SU-DHL-6 (cell line): ENCODE measurements at regions not wholly inside any gene's neighbourhood (a gene's known extent, or its start where the extent isn't known, plus 50 kb on each side); places are given as distances from the start of the nearest gene placed in this dataset.

Experiments
- H2AFZ ChIP-seq: fragments of 200-600 bp; sonication (generic); 2 replicates; pipeline ENCODE4 v1.6.1; 2014; ENCODE audit warnings: low read depth, mild to moderate bottlenecking, moderate library complexity, mixed read lengths, antibody characterized with exemption, low read length; ENCODE audit not compliant: severe bottlenecking
- H3F3A ChIP-seq: fragments of 200-600 bp; shearing (Covaris generic); 2 replicates; pipeline ENCODE4 v1.6.0; 2016; ENCODE audit warnings: antibody characterized with exemption, mild to moderate bottlenecking; ENCODE audit not compliant: insufficient read depth
- H3K27ac ChIP-seq: fragments of 200-600 bp; sonication (generic); 2 replicates; pipeline ENCODE4 v1.5.1; 2016; ENCODE audit warnings: low read depth, mild to moderate bottlenecking, low read length, moderate library complexity, mixed read lengths
- H3K27me3 ChIP-seq: fragments of 200-600 bp; sonication (generic), shearing (Covaris generic); 2 replicates; pipeline ENCODE4 v1.6.0; 2014; ENCODE audit warnings: mild to moderate bottlenecking, low read length
- H3K36me3 ChIP-seq: fragments of 200-600 bp; sonication (generic); 2 replicates; pipeline ENCODE4 v1.6.1; 2014; ENCODE audit warnings: mild to moderate bottlenecking, low read length, mixed read lengths
- H3K4me2 ChIP-seq: fragments of 300-600, 200-600 bp; shearing (Covaris generic), sonication (generic); 2 replicates; pipeline ENCODE4 v1.6.0; 2014; ENCODE audit warnings: low read length, low read depth, mild to moderate bottlenecking; ENCODE audit not compliant: poor library complexity, severe bottlenecking
- H3K4me3 ChIP-seq: fragments of 200-600 bp; sonication (generic); 2 replicates; pipeline ENCODE4 v1.5.1; 2014; ENCODE audit warnings: antibody characterized with exemption, low read length, mild to moderate bottlenecking, mixed read lengths; ENCODE audit not compliant: insufficient read depth, poor library complexity, severe bottlenecking
- H3K79me2 ChIP-seq: fragments of 200-600 bp; sonication (generic); 2 replicates; pipeline ENCODE4 v1.6.1; 2014; ENCODE audit warnings: mild to moderate bottlenecking, low read length, moderate library complexity; ENCODE audit not compliant: insufficient read depth
- H3K9ac ChIP-seq: fragments of 200-600 bp; sonication (generic); 2 replicates; pipeline ENCODE4 v1.7.0; 2014; ENCODE audit warnings: mild to moderate bottlenecking, low read length
- H3K9me2 ChIP-seq: fragments of 200-600 bp; sonication (generic); replicated peaks from 2 replicates; pipeline ENCODE4 v1.6.1; 2014; ENCODE audit warnings: low read length; ENCODE audit not compliant: insufficient read depth
- H3K9me3 ChIP-seq: fragments of 200-600 bp; sonication (generic); 2 replicates; pipeline ENCODE4 v1.6.1; 2014; ENCODE audit warnings: low read length, mixed read lengths; ENCODE audit not compliant: insufficient read depth
- H4K20me1 ChIP-seq: fragments of 200-600 bp; sonication (generic); 2 replicates; pipeline ENCODE4 v1.6.1; 2014; ENCODE audit warnings: low read depth, mild to moderate bottlenecking, antibody characterized with exemption, low read length, moderate library complexity, mixed read lengths
- EZH2phosphoT487 ChIP-seq: fragments of 200-600 bp; sonication (generic), shearing (Covaris generic); conservative IDR thresholded peaks from 2 replicates; pipeline ENCODE4 v1.6.1; 2018; ENCODE audit warnings: mild to moderate bottlenecking, antibody characterized with exemption, low read length, moderate library complexity, mixed read lengths
- TF ChIP-seq, protein P1 (sequence below): fragments of 200-600 bp; sonication (generic); IDR thresholded peaks from one replicate; pipeline ENCODE4 v1.5.1; 2017; ENCODE audit warnings: antibody characterized with exemption, mild to moderate bottlenecking, low read length, moderate library complexity; ENCODE audit not compliant: insufficient read depth, poor library complexity, severe bottlenecking

- Histone ChIP-seq H3K79me2 (no peaks in the 10 kb centered on the region), H3K9ac (no peak overlapping the region), H3K9me2 (no peaks in the 10 kb centered on the region), H3K36me3 (no peaks in the 10 kb centered on the region; the same call in 1 of the 2 replicates), H2AFZ (no peak overlapping the region), H3K9me3 (no peaks in the 10 kb centered on the region), H3F3A (no peaks in the 10 kb centered on the region), H3K27ac (no peak overlapping the region), H3K27me3 (no peaks in the 10 kb centered on the region), H3K4me2 (no peak overlapping the region), H4K20me1 (no peaks in the 10 kb centered on the region), H3K4me3 (no peak overlapping the region)
- no peak for TF ChIP-seq EZH2phosphoT487
- TF ChIP-seq, protein P1, sequence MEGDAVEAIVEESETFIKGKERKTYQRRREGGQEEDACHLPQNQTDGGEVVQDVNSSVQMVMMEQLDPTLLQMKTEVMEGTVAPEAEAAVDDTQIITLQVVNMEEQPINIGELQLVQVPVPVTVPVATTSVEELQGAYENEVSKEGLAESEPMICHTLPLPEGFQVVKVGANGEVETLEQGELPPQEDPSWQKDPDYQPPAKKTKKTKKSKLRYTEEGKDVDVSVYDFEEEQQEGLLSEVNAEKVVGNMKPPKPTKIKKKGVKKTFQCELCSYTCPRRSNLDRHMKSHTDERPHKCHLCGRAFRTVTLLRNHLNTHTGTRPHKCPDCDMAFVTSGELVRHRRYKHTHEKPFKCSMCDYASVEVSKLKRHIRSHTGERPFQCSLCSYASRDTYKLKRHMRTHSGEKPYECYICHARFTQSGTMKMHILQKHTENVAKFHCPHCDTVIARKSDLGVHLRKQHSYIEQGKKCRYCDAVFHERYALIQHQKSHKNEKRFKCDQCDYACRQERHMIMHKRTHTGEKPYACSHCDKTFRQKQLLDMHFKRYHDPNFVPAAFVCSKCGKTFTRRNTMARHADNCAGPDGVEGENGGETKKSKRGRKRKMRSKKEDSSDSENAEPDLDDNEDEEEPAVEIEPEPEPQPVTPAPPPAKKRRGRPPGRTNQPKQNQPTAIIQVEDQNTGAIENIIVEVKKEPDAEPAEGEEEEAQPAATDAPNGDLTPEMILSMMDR = no peak
Measured at GRCh38 chr10:36496758-36497157, 628.6 kb upstream of the ANKRD30A start.

- Histone ChIP-seq H3K79me2 (no peaks in the 10 kb centered on the region), H3K9me3 (no peaks in the 10 kb centered on the region), H2AFZ (no peak overlapping the region), H4K20me1 (no peaks in the 10 kb centered on the region), H3K27ac (no peak overlapping the region), H3F3A (no peaks in the 10 kb centered on the region), H3K4me2 (no peak overlapping the region), H3K9me2 (no peaks in the 10 kb centered on the region), H3K27me3 (no peaks in the 10 kb centered on the region), H3K4me3 (no peak overlapping the region), H3K36me3 (no peaks in the 10 kb centered on the region; the same call in 1 of the 2 replicates), H3K9ac (no peak overlapping the region)
- no peak for TF ChIP-seq EZH2phosphoT487
- TF ChIP-seq, protein P1 = no peak
Measured at GRCh38 chr10:36494371-36494770, 631.0 kb upstream of the ANKRD30A start.

DNA sequence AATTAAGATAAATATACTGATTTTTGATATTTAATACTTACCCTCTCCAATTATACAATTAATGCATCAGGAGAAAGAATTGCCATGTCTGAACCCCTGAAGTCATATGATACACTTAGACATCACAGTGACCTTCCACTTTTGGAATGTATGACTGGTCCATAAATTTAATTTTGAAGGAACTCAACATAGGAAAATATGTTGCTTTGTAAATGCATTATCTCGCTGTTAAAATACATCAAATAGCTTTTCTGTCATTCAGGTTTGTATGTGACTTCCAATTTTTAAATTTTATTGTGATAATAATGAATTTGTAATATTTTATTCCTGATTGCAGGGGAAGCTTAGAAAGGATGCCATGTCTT, 631.9 kb upstream of the ANKRD30A start:
- no peaks in the 10 kb centered on the region for H3K79me2 ChIP-seq
- no peak overlapping the region for H3K4me3 ChIP-seq
- no peak for TF ChIP-seq EZH2phosphoT487
- TF ChIP-seq, protein P1 = no peak
- H3K9me3 ChIP-seq = no peaks in the 10 kb centered on the region
- H3K27me3 ChIP-seq = no peaks in the 10 kb centered on the region
- H4K20me1 ChIP-seq = no peaks in the 10 kb centered on the region
- no peaks in the 10 kb centered on the region for H3K9me2 ChIP-seq
- H3F3A ChIP-seq = no peaks in the 10 kb centered on the region
- H3K36me3 ChIP-seq = no peaks in the 10 kb centered on the region; the same call in 1 of the 2 replicates
- H3K9ac ChIP-seq = no peak overlapping the region
- H3K4me2 ChIP-seq = no peak overlapping the region
- no peak overlapping the region for H3K27ac ChIP-seq
- H2AFZ ChIP-seq = no peak overlapping the region
